Skeletal muscle satellite cell (primary cell): ENCODE measurements at regions not wholly inside any gene's neighbourhood (a gene's known extent, or its start where the extent isn't known, plus 50 kb on each side); places are given as distances from the start of the nearest gene placed in this dataset.
A peak's percentile ranks its signal among the peaks of the same experiment; 100 is the strongest.
"Not testable (repeated sequence)": the region's sequence is repeated elsewhere in the genome, so short reads cannot be mapped to it uniquely, and the experiment has no call there.

Source experiments
- H3K27me3 ChIP-seq: 2 replicates; pipeline ENCODE4 v1.7.0; 2013; ENCODE audit warnings: low read length; ENCODE audit not compliant: control insufficient read depth, insufficient read depth
- H3K36me3 ChIP-seq: 2 replicates; pipeline ENCODE4 v1.7.0; 2013; ENCODE audit warnings: mild to moderate bottlenecking, control low read depth, low read length; ENCODE audit not compliant: insufficient read depth
- H3K4me1 ChIP-seq: 2 replicates; pipeline ENCODE4 v1.7.0; 2013; ENCODE audit warnings: low read length; ENCODE audit not compliant: control insufficient read depth, insufficient read depth
- H3K4me2 ChIP-seq: 2 replicates; pipeline ENCODE4 v1.7.0; 2013; ENCODE audit warnings: mild to moderate bottlenecking, low read length
- H3K4me3 ChIP-seq: 2 replicates; pipeline ENCODE4 v1.7.0; 2013; ENCODE audit warnings: low read length
- H3K9ac ChIP-seq: 2 replicates; pipeline ENCODE4 v1.7.0; 2013; ENCODE audit warnings: mild to moderate bottlenecking, low read depth, low read length, moderate library complexity
- H3K9me3 ChIP-seq: replicated peaks from 2 replicates; pipeline ENCODE4 v1.7.0; 2013; ENCODE audit warnings: mild to moderate bottlenecking, control low read depth, low read length

DNA sequence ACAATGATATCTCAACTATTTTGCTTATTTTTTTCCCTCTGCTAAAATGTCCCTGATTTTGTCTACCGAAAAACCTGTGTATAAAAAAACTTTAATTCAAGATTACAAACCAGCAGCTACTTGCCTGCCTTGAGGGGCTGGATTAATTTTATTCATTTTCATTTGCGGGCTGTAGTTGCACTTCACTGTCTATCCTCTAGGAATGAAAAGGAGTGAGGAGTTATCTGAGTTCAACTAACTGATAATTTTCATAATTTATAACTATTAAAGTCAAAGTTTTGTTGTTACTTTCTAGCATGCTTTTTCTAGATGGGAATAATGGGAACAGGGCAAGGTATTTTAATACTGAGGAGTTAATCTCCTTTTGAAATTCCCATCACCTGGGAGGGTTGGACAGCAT lies 50.3 kb upstream of the AGTPBP1 start:
- H3K9ac ChIP-seq, H3K27me3 ChIP-seq, H3K36me3 ChIP-seq, H3K4me2 ChIP-seq, H3K4me3 ChIP-seq, H3K9me3 ChIP-seq, H3K4me1 ChIP-seq: not testable (repeated sequence)

DNA sequence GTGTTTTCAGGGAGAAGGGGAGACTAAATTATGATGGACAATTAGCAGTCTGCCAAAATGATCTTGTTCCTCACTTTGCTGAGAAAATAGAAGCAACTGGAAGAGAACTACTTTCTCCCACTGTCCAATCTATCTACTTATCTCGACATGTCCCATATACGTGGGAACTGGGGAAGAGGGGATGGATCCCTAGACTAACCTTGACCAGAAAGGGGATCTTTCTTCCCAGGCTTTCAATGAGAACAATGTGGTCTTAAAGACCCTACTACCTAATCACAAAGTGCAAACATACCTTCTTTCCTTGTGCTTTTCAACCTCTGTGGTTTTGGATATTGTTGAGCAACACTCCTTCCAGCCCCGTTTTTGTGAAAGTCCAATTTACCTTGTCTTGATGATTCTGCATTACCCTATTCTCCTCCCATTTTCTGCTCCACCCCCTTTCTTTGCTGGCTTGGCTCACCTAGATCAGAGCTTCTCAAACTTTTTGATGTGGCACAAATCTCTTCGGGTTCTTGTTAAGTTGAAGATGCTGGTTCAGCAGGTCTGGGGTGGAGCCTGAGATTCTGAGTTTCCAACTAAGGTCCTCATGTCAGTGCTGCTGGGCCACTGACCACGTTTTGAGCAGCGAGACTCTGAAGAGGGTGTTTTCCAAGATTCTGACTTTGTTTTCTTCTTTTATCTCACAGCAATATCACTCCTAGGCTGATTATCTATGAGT lies 61.4 kb upstream of the AGTPBP1 start:
- not testable (repeated sequence) for H3K9ac ChIP-seq, H3K4me1 ChIP-seq, H3K36me3 ChIP-seq, H3K9me3 ChIP-seq, H3K4me3 ChIP-seq, H3K4me2 ChIP-seq
- H3K27me3 ChIP-seq = peaks cover 13% of the 10 kb centered on the region

DNA sequence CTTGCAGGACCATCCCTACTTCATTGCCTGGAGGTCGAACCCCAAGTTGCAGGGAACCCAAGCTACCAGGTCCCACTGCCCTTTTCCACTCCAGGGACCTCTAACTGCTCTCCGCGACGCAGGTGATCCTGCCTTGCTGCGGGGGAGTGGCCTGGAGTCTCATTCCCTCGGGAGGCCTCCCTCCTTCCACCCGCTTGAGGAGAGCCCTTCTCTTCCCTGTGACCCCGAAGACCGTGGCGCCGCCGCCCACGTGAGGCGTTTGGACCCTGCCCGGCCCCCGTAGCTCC lies 63.0 kb upstream of the AGTPBP1 start:
- Histone ChIP-seq H3K27me3 (peaks cover 13% of the 10 kb centered on the region), H3K4me3 (peak overlapping the region; percentile 83), H3K4me2 (peak overlapping the region; percentile 90)
- H3K4me1 ChIP-seq, H3K9ac ChIP-seq, H3K9me3 ChIP-seq, H3K36me3 ChIP-seq: not testable (repeated sequence)

DNA sequence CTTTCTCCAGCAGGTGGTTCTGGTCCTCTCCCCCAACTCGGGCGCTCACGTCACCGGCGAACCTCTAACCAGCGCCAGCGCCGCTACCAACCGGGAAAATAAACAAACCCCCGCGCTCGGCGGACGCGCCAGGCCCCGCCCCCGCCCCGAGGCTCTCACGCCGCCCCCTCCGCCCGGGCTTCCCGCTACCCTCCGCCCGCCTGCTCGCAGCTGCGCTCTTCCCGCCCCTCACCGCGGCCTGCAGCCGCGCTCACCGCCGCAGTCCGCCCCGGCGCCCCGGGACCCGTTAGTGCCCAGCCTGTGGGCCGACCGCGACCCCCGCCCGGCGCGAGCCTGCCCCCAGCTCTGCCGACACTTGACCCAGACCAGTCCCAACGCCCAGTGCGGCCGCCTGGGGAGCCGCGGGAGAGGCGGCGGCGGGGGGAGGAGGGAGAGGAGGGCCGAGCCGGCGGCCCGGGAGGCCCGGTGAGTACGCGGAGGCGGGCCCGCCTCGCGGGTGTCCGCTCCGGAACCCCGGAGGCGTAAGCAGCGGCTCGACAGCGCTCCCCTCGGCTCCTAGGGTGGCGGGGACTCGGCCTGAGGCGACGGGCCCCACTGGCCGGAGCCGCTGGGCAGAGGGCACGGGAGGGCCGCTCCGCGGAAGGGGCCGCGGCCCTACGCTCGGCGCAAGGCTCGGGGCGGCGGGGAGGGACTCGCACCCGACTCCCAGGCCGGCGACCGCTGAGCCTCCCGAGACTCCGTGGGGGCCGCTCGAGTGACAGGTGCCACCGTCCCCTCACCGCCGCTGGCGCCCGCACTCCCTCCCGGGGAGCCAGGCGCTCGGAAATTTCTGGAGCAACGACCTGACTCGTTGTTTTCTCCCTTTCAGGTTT lies 63.6 kb upstream of the AGTPBP1 start:
- not testable (repeated sequence) for H3K9me3 ChIP-seq, H3K36me3 ChIP-seq, H3K27me3 ChIP-seq, H3K4me1 ChIP-seq
- Histone ChIP-seq H3K4me3 (peak overlapping the region; percentile 83), H3K4me2 (peak overlapping the region; percentile 90), H3K9ac (peak overlapping the region; percentile 74)

- not testable (repeated sequence) for H3K4me3 ChIP-seq, H3K27me3 ChIP-seq, H3K9me3 ChIP-seq, H3K4me2 ChIP-seq, H3K4me1 ChIP-seq, H3K9ac ChIP-seq, H3K36me3 ChIP-seq
These were observed 66.6 kb upstream of the AGTPBP1 start for GRCh38 chr9:85808329-85808728.

GRCh38 chr9:85813388-85813787 lies 71.6 kb upstream of the AGTPBP1 start:
- not testable (repeated sequence) for H3K27me3 ChIP-seq, H3K36me3 ChIP-seq, H3K9ac ChIP-seq, H3K4me3 ChIP-seq, H3K4me1 ChIP-seq, H3K9me3 ChIP-seq, H3K4me2 ChIP-seq

DNA sequence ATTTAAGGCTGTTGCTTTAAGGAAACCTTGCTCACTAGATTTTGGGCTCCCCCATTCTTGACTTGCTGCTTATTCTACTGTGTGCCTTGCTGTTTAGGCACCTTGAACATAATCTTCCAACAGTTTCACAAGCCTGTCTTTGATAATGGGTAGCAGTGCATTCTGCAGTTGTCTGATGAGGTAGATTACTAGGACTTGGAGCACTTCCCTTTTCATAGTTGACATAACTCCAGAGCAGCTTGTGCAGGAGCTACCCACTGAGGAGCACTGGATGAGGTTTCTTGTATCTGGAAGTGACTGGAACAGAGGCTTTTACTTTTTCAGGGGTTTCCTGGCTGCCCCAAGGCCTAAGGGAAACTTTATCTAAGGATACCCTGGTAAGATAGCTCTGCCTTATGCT lies 73.0 kb upstream of the AGTPBP1 start:
- not testable (repeated sequence) for H3K4me3 ChIP-seq, H3K4me2 ChIP-seq, H3K36me3 ChIP-seq, H3K27me3 ChIP-seq, H3K9me3 ChIP-seq, H3K4me1 ChIP-seq, H3K9ac ChIP-seq

DNA sequence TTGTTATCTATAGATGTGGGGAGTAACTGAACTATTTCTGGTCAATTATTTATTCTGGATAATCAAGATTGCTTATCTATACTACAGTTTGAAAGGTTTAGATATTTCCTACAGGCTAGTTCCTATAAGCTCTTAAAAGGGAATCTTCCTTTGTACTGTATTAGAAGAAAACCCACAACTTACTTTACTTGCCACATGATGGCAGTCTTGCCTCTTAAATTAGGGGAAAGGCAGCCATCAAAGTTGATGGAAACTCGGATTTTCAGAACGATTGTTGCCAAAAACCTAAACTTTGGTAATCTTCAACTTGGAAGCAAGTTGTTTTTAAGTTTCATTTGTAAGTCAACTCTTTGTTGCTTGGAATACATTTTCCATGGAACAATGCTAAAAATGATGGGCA lies 77.2 kb upstream of the AGTPBP1 start:
- not testable (repeated sequence) for H3K9me3 ChIP-seq, H3K4me1 ChIP-seq, H3K36me3 ChIP-seq, H3K27me3 ChIP-seq, H3K4me3 ChIP-seq, H3K9ac ChIP-seq
- H3K4me2 ChIP-seq = peak overlapping the region; percentile 29

DNA sequence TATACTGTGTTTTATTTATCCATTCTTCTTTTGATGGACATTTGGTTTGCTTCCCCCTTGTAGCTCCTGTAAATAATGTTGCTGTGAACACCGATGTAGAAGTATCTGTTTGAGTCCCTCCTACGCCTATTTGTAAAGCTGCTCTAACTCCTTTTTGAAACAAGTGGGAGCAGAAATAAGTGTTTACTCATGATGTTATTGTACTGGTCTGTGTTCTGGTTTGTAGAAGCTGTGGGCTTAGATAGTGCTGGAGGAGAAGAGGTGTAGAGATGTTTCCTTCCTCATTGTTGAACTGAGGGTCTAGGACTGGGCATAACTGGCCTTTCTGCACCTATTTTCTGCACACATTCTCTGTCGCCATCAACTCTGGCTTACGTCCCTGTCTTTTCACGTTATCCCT lies 78.8 kb upstream of the AGTPBP1 start:
- not testable (repeated sequence) for H3K36me3 ChIP-seq, H3K27me3 ChIP-seq, H3K4me2 ChIP-seq, H3K4me1 ChIP-seq, H3K9ac ChIP-seq, H3K9me3 ChIP-seq, H3K4me3 ChIP-seq

- not testable (repeated sequence) for H3K4me1 ChIP-seq, H3K36me3 ChIP-seq, H3K27me3 ChIP-seq, H3K9me3 ChIP-seq, H3K4me3 ChIP-seq, H3K4me2 ChIP-seq, H3K9ac ChIP-seq
These were observed 83.2 kb upstream of the AGTPBP1 start for GRCh38 chr9:85824949-85825348.

DNA sequence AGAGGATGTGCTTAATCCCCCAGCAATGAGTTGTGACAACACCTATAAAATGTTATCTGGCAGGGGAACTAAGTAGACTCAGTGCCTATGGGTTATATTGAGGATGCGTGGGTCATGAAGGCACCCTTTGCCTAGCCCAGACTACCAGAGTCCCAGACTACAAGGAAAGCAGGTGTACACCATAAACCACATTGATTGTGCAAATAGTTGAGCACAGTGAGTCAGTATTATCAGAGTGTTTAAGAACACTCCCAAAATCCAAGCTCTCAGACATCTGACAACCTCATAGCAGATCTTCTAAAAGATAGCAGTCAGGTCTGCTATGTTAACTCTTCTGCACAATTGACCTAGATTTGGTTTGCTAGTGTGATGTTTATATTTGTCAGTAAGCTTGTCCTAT lies 92.8 kb upstream of the AGTPBP1 start:
- H3K27me3 ChIP-seq, H3K4me3 ChIP-seq, H3K9me3 ChIP-seq, H3K36me3 ChIP-seq, H3K9ac ChIP-seq, H3K4me2 ChIP-seq, H3K4me1 ChIP-seq: not testable (repeated sequence)

GRCh38 chr9:85843949-85844348 lies 97.0 kb upstream of the NAA35 start:
- not testable (repeated sequence) for H3K9me3 ChIP-seq, H3K4me3 ChIP-seq, H3K4me1 ChIP-seq, H3K36me3 ChIP-seq, H3K4me2 ChIP-seq, H3K9ac ChIP-seq, H3K27me3 ChIP-seq
